Heart left ventricle (tissue), 16 donors: ENCODE measurements at regions not wholly inside any gene's neighbourhood (a gene's known extent, or its start where the extent isn't known, plus 50 kb on each side); places are given as distances from the start of the nearest gene placed in this dataset.

ENCODE experiments used
- ATAC-seq, 4 donors: fragments of 200-7000 bp; cut with Tn5 transposase; one replicate each; pipeline ENCODE4 v1.9.1; 2020 to 2022; ENCODE audit warnings: moderate library complexity in 4 of 4, mild to moderate bottlenecking in 3 of 4, moderate number of reproducible peaks in 1 of 4
- DNase-seq, 5 donors: peaks; one replicate each; pipeline ENCODE4 v3.0.0-alpha.2; 2020
- H3K27ac ChIP-seq, 12 donors: fragments of 200-600 bp; sonication (generic) in 4 of 12; one replicate each; pipeline versions ENCODE4 v1.5.0 to v1.8.0; 2016 to 2022; ENCODE audit warnings: mild to moderate bottlenecking in 2 of 12
- H3K27me3 ChIP-seq, 9 donors: fragments of 200-600 bp; sonication (generic) in 2 of 9; one replicate each; pipeline versions ENCODE4 v1.5.1 to v1.8.0; 2016 to 2022; ENCODE audit warnings: mild to moderate bottlenecking in 3 of 9
- H3K36me3 ChIP-seq, 9 donors: fragments of 200-600 bp; sonication (generic) in 2 of 9; one replicate each; pipeline versions ENCODE4 v1.5.0 to v1.8.0; 2018 to 2022; ENCODE audit warnings: mild to moderate bottlenecking in 2 of 9
- H3K4me1 ChIP-seq, 12 donors: fragments of 200-600 bp; sonication (generic) in 4 of 12; one replicate each; pipeline versions ENCODE4 v1.5.0 to v1.8.0; 2016 to 2022; ENCODE audit warnings: mild to moderate bottlenecking in 3 of 12
- H3K4me3 ChIP-seq, 12 donors: fragments of 200-600 bp; sonication (generic) in 4 of 12; one replicate each; pipeline versions ENCODE4 v1.5.0 to v1.8.0; 2017 to 2022; ENCODE audit warnings: mild to moderate bottlenecking in 9 of 12, moderate library complexity in 4 of 12
- H3K9me3 ChIP-seq, 12 donors: fragments of 200-600 bp; sonication (generic) in 4 of 12; one replicate each; pipeline versions ENCODE4 v1.5.0 to v1.8.0; 2016 to 2022; ENCODE audit warnings: mild to moderate bottlenecking in 1 of 12
- POLR2A ChIP-seq, 2 donors: fragments of 450-650 bp; IDR thresholded peaks; one replicate each; pipeline ENCODE4 v1.6.1; 2017; ENCODE audit warnings: antibody characterized with exemption in 2 of 2, mild to moderate bottlenecking in 2 of 2, moderate library complexity in 2 of 2
- WGBS, 4 donors: extraction: QIAGEN DNeasy Blood & Tissue Kit in 2 of 4; methylation state at CpG; one replicate each; pipeline versions ENCODE4 v1.1.5 to v1.1.7; 2013 to 2018; 5-methylcytosine and 5-hydroxymethylcytosine counted together
- intact Hi-C, 10 donors: fragments of 100-400 bp; cut with DNase I; formaldehyde crosslinking; loops; one replicate each; pipeline versions ENCODE4 v1.11.1 to v1.14.2; 2022
- TF ChIP-seq, protein P1 (sequence below), 12 donors: fragments of 200-600 bp; sonication (generic) in 4 of 12; IDR thresholded peaks; one replicate each; pipeline versions ENCODE4 v1.5.0 to v1.8.0; 2018 to 2022; ENCODE audit warnings: antibody characterized with exemption in 12 of 12, mild to moderate bottlenecking in 5 of 12
- donor health status: ischemic (EF 13 %, LVEDD 7.1; RV severe dilation, severe dysfunction).
- donor health status: healthy with polysubstance abuse.
- donor health status: DM: no; HTN: yes; CAD: no.
- donor health status: DM: no; HTN: no; CAD: no.
- donor health status: ischemic (EF 25% LVEDD 6.9; RV normal size, moderate dysfunction).
- donor health status: ischemic (EF 25% LVEDD 5.7; RV mildly dilated, moderate dysfunction).
- donor health status: healthy.
- donor health status: DM: yes; HTN: yes; CAD: no.
- donor health status: ischemic (EF 35%, LVEDD 5.7; RV mildly dilated, moderate dysfunction).
- donor health status: nonischemic (EF 11% LVEDD 7.7; RV severe dilation, severe dysfunction).
- donor health status: DM: yes; HTN: yes; CAD: no.
- donor health status: PGD.
- donor health status: ischemic (EF 29% LVEDD 5.4; RV normal size, mild dysfunction).
- donor health status: nonischemic (EF 23%, LVEDD 6.1; RV moderate dilation, normal function).

DNA sequence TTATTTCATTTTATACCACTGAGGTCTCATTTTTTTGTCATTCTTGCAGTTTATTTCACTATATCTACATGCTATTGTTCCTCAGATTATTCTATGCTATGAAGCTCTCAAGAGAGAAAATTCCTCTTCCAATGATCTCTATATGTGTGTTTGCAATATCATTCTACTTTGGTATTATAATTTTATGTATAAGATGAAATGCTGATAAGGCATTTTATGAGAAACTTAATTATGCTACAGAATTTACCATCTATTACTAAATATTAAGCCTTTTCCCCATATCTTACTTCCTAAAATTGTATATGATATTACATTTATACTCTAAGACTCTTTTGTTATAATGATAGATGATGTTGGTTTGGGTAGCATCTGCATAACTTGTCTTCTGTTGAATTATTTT lies 765.5 kb downstream of the KCNJ2 start:
- TF ChIP-seq POLR2A (IDR thresholded peaks at IDR 0.05): no peak
- TF ChIP-seq, protein P1, sequence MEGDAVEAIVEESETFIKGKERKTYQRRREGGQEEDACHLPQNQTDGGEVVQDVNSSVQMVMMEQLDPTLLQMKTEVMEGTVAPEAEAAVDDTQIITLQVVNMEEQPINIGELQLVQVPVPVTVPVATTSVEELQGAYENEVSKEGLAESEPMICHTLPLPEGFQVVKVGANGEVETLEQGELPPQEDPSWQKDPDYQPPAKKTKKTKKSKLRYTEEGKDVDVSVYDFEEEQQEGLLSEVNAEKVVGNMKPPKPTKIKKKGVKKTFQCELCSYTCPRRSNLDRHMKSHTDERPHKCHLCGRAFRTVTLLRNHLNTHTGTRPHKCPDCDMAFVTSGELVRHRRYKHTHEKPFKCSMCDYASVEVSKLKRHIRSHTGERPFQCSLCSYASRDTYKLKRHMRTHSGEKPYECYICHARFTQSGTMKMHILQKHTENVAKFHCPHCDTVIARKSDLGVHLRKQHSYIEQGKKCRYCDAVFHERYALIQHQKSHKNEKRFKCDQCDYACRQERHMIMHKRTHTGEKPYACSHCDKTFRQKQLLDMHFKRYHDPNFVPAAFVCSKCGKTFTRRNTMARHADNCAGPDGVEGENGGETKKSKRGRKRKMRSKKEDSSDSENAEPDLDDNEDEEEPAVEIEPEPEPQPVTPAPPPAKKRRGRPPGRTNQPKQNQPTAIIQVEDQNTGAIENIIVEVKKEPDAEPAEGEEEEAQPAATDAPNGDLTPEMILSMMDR (IDR thresholded peaks at IDR 0.05): no peak
- no peaks in the 10 kb centered on the region for H3K4me1 ChIP-seq
- H3K4me3 ChIP-seq: no peak overlapping the region
- no peak overlapping the region for H3K27ac ChIP-seq
- ATAC-seq: no peak
- no peaks in the 10 kb centered on the region for H3K27me3 ChIP-seq
- no peaks in the 10 kb centered on the region for H3K36me3 ChIP-seq
- DNase-seq: no peak
- no peaks in the 10 kb centered on the region for H3K9me3 ChIP-seq
- intact Hi-C loops: no loop called here

DNA sequence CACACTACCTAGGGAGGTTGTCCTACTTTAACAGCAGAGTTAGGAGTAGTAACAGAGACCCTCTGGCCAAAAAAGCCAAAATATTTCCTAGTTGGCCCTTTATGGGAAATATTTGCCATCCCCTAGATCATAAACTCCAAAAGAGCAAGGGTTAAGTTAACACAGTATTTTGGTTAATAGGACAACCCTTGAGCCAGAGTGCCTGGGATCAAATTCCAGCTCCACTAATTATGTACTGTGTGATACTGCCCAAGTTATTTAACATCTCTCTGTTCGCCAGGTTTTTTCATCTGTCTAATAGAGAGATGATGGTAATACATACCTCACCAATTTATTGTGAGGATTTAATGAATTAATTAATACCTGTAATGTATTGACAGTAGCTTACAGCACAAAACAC lies 767.4 kb downstream of the KCNJ2 start:
- TF ChIP-seq, protein P1 (IDR thresholded peaks at IDR 0.05): no peak
- no peak for TF ChIP-seq POLR2A (IDR thresholded peaks at IDR 0.05)
- no peaks in the 10 kb centered on the region for H3K4me1 ChIP-seq
- intact Hi-C loops: no loop called here
- 84 to 94% (median 93%) methylated on average over 1 of the region's 1 CpG for WGBS, 4 donors
- no peak overlapping the region for H3K27ac ChIP-seq
- no peaks in the 10 kb centered on the region for H3K27me3 ChIP-seq
- DNase-seq: no peak
- H3K36me3 ChIP-seq: no peaks in the 10 kb centered on the region
- H3K9me3 ChIP-seq: no peaks in the 10 kb centered on the region
- ATAC-seq: no peak
- no peak overlapping the region for H3K4me3 ChIP-seq

DNA sequence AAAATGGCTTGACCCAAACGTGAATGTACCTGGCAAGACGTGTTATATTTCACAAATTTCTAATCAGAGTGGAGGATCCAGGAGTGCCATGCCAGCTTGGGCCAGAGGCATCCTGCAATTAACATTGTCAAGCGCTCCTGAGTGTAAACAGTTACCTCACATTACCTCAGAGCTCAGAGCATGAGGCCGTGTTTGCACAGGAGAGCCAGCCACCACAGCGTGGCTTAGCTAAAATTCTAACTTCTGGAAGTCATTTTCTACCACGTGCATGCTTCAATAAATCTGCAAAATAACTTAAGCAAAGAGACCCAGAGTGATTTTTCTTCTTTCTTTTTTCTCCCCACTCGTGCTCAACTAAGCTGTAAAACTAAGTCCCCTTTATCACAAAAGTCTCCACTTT lies 769.0 kb downstream of the KCNJ2 start:
- Histone ChIP-seq H3K4me3 (no peak overlapping the region), H3K27ac (no peak overlapping the region), H3K36me3 (no peaks in the 10 kb centered on the region), H3K4me1 (no peaks in the 10 kb centered on the region), H3K27me3 (no peaks in the 10 kb centered on the region), H3K9me3 (no peaks in the 10 kb centered on the region)
- intact Hi-C loops: no loop called here
- WGBS, 4 donors: 71 to 79% (median 74%) methylated on average over 7 of the region's 7 CpGs
- DNase-seq (no peak), ATAC-seq (no peak)
- no peak for TF ChIP-seq POLR2A (IDR thresholded peaks at IDR 0.05)
- TF ChIP-seq, protein P1 (IDR thresholded peaks at IDR 0.05): no peak

DNA sequence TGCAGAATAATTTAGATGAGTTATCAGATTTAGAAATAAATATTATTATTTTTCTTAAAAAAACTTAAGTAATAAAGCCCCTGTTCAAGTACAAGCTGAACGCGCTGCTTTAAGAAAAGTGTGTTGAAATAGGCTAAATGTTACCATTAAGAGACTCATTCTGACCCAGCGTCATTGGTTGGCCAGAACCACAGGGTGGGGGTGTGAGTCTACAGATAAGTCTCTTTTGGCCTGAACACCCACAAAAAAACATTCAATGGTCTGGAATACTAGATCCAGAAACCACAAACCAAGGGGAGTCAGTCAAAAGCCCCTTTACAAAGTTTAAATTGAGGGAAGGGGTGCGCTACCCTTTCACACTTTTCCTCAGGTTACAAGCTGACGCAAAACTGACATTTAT lies 776.1 kb downstream of the KCNJ2 start:
- H3K4me3 ChIP-seq: no peak overlapping the region
- WGBS, 4 donors: 76 to 89% (median 87%) methylated on average over 5 of the region's 5 CpGs
- intact Hi-C loops: no loop called here
- no peaks in the 10 kb centered on the region for H3K27me3 ChIP-seq
- H3K4me1 ChIP-seq: no peaks in the 10 kb centered on the region
- DNase-seq (no peak), ATAC-seq (no peak)
- H3K36me3 ChIP-seq: no peaks in the 10 kb centered on the region
- TF ChIP-seq, protein P1 (IDR thresholded peaks at IDR 0.05): no peak
- TF ChIP-seq POLR2A (IDR thresholded peaks at IDR 0.05): no peak
- H3K27ac ChIP-seq: no peak overlapping the region
- peaks cover 0 to 4% (median 0%) of the 10 kb centered on the region in 12 donors for H3K9me3 ChIP-seq
